Bone marrow (tissue), 2 donors: ENCODE measurements at regions not wholly inside any gene's neighbourhood (a gene's known extent, or its start where the extent isn't known, plus 50 kb on each side); places are given as distances from the start of the nearest gene placed in this dataset.
"Not testable (repeated sequence)": the region's sequence is repeated elsewhere in the genome, so short reads cannot be mapped to it uniquely, and the experiment has no call there.

Source experiments
- DNase-seq, 2 donors: peaks; one replicate each; lab custom pipeline; 2025; lab: John Stamatoyannopoulos, UW

GRCh38 chr13:21228738-21229137, 52.3 kb downstream of the MRPL57 start:
- no peak for DNase-seq

GRCh38 chr13:21229241-21230024, 53.0 kb downstream of the MRPL57 start:
- DNase-seq: no peak

GRCh38 chr13:21230516-21230915, 54.1 kb downstream of the MRPL57 start:
- no peak for DNase-seq

GRCh38 chr13:21231426-21231940, 55.0 kb downstream of the MRPL57 start:
- DNase-seq: no peak

- DNase-seq: no peak
These were observed 55.7 kb downstream of the MRPL57 start for GRCh38 chr13:21232196-21232595.

GRCh38 chr13:21232599-21232998, 56.1 kb downstream of the MRPL57 start:
- DNase-seq: no peak

GRCh38 chr13:21233086-21233485, 56.6 kb downstream of the MRPL57 start:
- peak in 1 of 2 donors; percentile 1 for DNase-seq

- DNase-seq: no peak
These were observed 58.1 kb downstream of the MRPL57 start for GRCh38 chr13:21234526-21234925.

- DNase-seq: no peak
These were observed 58.7 kb downstream of the MRPL57 start for GRCh38 chr13:21235174-21235573.

GRCh38 chr13:21237081-21237480, 60.6 kb downstream of the MRPL57 start:
- DNase-seq: no peak

GRCh38 chr13:21238267-21238666, 61.8 kb downstream of the MRPL57 start:
- no peak for DNase-seq

- DNase-seq: no peak
These were observed 64.1 kb downstream of the MRPL57 start for GRCh38 chr13:21240586-21240985.

- DNase-seq: no peak
These were observed 65.8 kb downstream of the MRPL57 start for GRCh38 chr13:21242236-21242635.

- DNase-seq: no peak
These were observed 66.8 kb downstream of the MRPL57 start for GRCh38 chr13:21243045-21243897.

- not testable (repeated sequence) for DNase-seq
These were observed 67.4 kb downstream of the MRPL57 start for GRCh38 chr13:21243898-21244184.

- DNase-seq: no peak
These were observed 70.4 kb downstream of the MRPL57 start for GRCh38 chr13:21246761-21247452.

- DNase-seq: no peak
These were observed 79.9 kb downstream of the MRPL57 start for GRCh38 chr13:21256351-21256761.

- DNase-seq: no peak
These were observed 80.4 kb downstream of the MRPL57 start for GRCh38 chr13:21256891-21257290.

- no peak for DNase-seq
These were observed 83.4 kb downstream of the MRPL57 start for GRCh38 chr13:21259571-21260455.

GRCh38 chr13:21260561-21261290, 84.3 kb downstream of the MRPL57 start:
- not testable (repeated sequence) for DNase-seq
